H1 (cell line): ENCODE measurements at regions not wholly inside any gene's neighbourhood (a gene's known extent, or its start where the extent isn't known, plus 50 kb on each side); places are given as distances from the start of the nearest gene placed in this dataset.

Experiments
- CTCF ChIA-PET: fragments of 300-600 bp; sonication (Branson Sonifier 250); formaldehyde crosslinking; loops from one replicate; lab custom pipeline; 2021; ENCODE audit not compliant: partially characterized antibody; lab: Charles Lee
- POLR2A ChIA-PET: fragments of 300-600 bp; sonication (Branson Sonifier 250); formaldehyde crosslinking; loops from one replicate; lab custom pipeline; 2021; ENCODE audit warnings: inconsistent platforms; ENCODE audit not compliant: partially characterized antibody; lab: Charles Lee
- DNase-seq, 2 experiments: peaks; one replicate each; pipeline versions ENCODE4 v3.0.0 to v3.0.0-alpha.2; 2010 to 2022; ENCODE audit warnings: low spot score in 2 of 2, low read depth in 1 of 2, mixed read lengths in 1 of 2
- FAIRE-seq: peaks from 2 replicates; lab custom pipeline; 2011; peaks lifted over from hg19 to GRCh38; lab: Jason Lieb, UNC
- H2AFZ ChIP-seq: 2 replicates; pipeline ENCODE4 v1.8.1; 2012; ENCODE audit warnings: low read length, inconsistent platforms
- H2AK5ac ChIP-seq: 2 replicates; pipeline ENCODE4 v1.6.1; 2013; ENCODE audit warnings: low read depth, low read length
- H2BK120ac ChIP-seq: replicated peaks from 2 replicates; pipeline ENCODE3; 2013; ENCODE audit warnings: low read depth, low read length, inconsistent platforms
- H2BK12ac ChIP-seq: 2 replicates; pipeline ENCODE4 v1.6.1; 2013; ENCODE audit warnings: low read depth, low read length
- H2BK15ac ChIP-seq: 2 replicates; pipeline ENCODE4 v1.6.1; 2013; ENCODE audit warnings: low read length
- H2BK20ac ChIP-seq: 2 replicates; pipeline ENCODE4 v1.6.1; 2013; ENCODE audit warnings: low read length
- H2BK5ac ChIP-seq: 2 replicates; pipeline ENCODE4 v1.6.1; 2013; ENCODE audit warnings: low read depth, low read length
- H3K14ac ChIP-seq: 2 replicates; pipeline ENCODE4 v1.6.1; 2013; ENCODE audit warnings: inconsistent platforms; ENCODE audit not compliant: insufficient read length
- H3K18ac ChIP-seq: 2 replicates; pipeline ENCODE4 v1.6.1; 2013; ENCODE audit warnings: low read length; ENCODE audit errors: extremely low read depth
- H3K23ac ChIP-seq: 2 replicates; pipeline ENCODE4 v1.6.1; 2013; ENCODE audit warnings: inconsistent platforms; ENCODE audit not compliant: insufficient read length
- H3K23me2 ChIP-seq: 2 replicates; pipeline ENCODE4 v1.6.1; 2013; ENCODE audit warnings: low read depth, low read length
- H3K27ac ChIP-seq: 2 replicates; pipeline ENCODE4 v1.6.1; 2011; ENCODE audit warnings: low read depth, low read length, inconsistent platforms
- H3K27me3 ChIP-seq, 4 experiments: replicated peaks in 1 of 4; 1 replicate in 1 of 4; 2 replicates in 3 of 4; pipeline versions ENCODE4 v1.6.1 to v1.8.1; 2011 to 2013; ENCODE audit warnings: low read length in 3 of 4, mild to moderate bottlenecking in 3 of 4, inconsistent platforms in 2 of 4, mixed read lengths in 2 of 4, moderate library complexity in 1 of 4; ENCODE audit not compliant: control insufficient read depth in 3 of 4, insufficient read depth in 3 of 4; ENCODE audit errors: extremely low read depth in 1 of 4
- H3K36me3 ChIP-seq, 4 experiments: 2 replicates each; pipeline versions ENCODE4 v1.6.1 to v1.8.1; 2011 to 2013; ENCODE audit warnings: mild to moderate bottlenecking in 4 of 4, low read length in 3 of 4, moderate library complexity in 2 of 4, control low read depth in 1 of 4, inconsistent platforms in 1 of 4; ENCODE audit not compliant: insufficient read depth in 4 of 4, control insufficient read depth in 2 of 4
- H3K4ac ChIP-seq: replicated peaks from 2 replicates; pipeline ENCODE3; 2013; ENCODE audit warnings: low read length, low read depth, mixed read lengths, inconsistent platforms; ENCODE audit not compliant: insufficient read length
- H3K4me1 ChIP-seq, 4 experiments: replicated peaks in 1 of 4; 1 replicate in 1 of 4; 2 replicates in 3 of 4; pipeline versions ENCODE4 v1.6.1 to v1.8.1; 2011 to 2013; ENCODE audit warnings: low read length in 3 of 4, inconsistent platforms in 2 of 4, mixed read lengths in 1 of 4; ENCODE audit not compliant: insufficient read depth in 4 of 4, control insufficient read depth in 3 of 4
- H3K4me2 ChIP-seq, 2 experiments: 2 replicates each; pipeline versions ENCODE4 v1.6.1 to v1.8.1; 2011 to 2013; ENCODE audit warnings: low read depth in 2 of 2, low read length in 2 of 2, control low read depth in 1 of 2, inconsistent platforms in 1 of 2, mild to moderate bottlenecking in 1 of 2; ENCODE audit not compliant: insufficient read depth in 1 of 2
- H3K4me3 ChIP-seq, 4 experiments: fragments of 200-600, 300-600 bp in 1 of 4; sonication (generic), shearing (Covaris generic), sonication (Bioruptor Twin) in 1 of 4; 2 replicates each; pipeline versions ENCODE4 v1.5.1 to v1.8.1; 2011 to 2016; ENCODE audit warnings: low read length in 4 of 4, low read depth in 3 of 4, control low read depth in 2 of 4, inconsistent platforms in 2 of 4, mild to moderate bottlenecking in 2 of 4, mixed read lengths in 1 of 4, moderate library complexity in 1 of 4; ENCODE audit not compliant: insufficient read depth in 2 of 4; ENCODE audit errors: extremely low read depth in 1 of 4
- H3K56ac ChIP-seq: replicated peaks from 2 replicates; pipeline ENCODE3; 2013; ENCODE audit warnings: low read depth, mild to moderate bottlenecking, mixed read lengths, low read length, inconsistent platforms; ENCODE audit not compliant: insufficient read length
- H3K79me1 ChIP-seq: 2 replicates; pipeline ENCODE4 v1.6.1; 2013; ENCODE audit warnings: low read depth, low read length, control low read depth
- H3K79me2 ChIP-seq, 2 experiments: 2 replicates each; pipeline versions ENCODE4 v1.6.1 to v1.8.1; 2012 to 2013; ENCODE audit warnings: low read length in 2 of 2, mild to moderate bottlenecking in 2 of 2, inconsistent platforms in 1 of 2; ENCODE audit not compliant: insufficient read depth in 2 of 2, control insufficient read depth in 1 of 2
- H3K9ac ChIP-seq, 4 experiments: replicated peaks in 1 of 4; 1 replicate in 1 of 4; 2 replicates in 3 of 4; pipeline versions ENCODE4 v1.6.1 to v1.8.1; 2011 to 2013; ENCODE audit warnings: low read depth in 3 of 4, low read length in 3 of 4, control low read depth in 2 of 4, mild to moderate bottlenecking in 2 of 4, moderate library complexity in 2 of 4, inconsistent platforms in 1 of 4; ENCODE audit errors: extremely low read depth in 1 of 4
- H3K9me3 ChIP-seq, 2 experiments: 2 replicates each; pipeline versions ENCODE4 v1.6.1 to v1.8.1; 2012 to 2013; ENCODE audit warnings: mild to moderate bottlenecking in 2 of 2, moderate library complexity in 2 of 2, control low read depth in 1 of 2, inconsistent platforms in 1 of 2, low read depth in 1 of 2, low read length in 1 of 2, mixed read lengths in 1 of 2; ENCODE audit not compliant: insufficient read depth in 2 of 2
- H4K20me1 ChIP-seq, 2 experiments: replicated peaks in 1 of 2; 2 replicates each; pipeline versions ENCODE3 to v1.8.1; 2011 to 2013; ENCODE audit warnings: inconsistent platforms in 2 of 2, low read length in 2 of 2, mild to moderate bottlenecking in 1 of 2; ENCODE audit not compliant: insufficient read depth in 2 of 2, control insufficient read depth in 1 of 2
- H4K5ac ChIP-seq: 2 replicates; pipeline ENCODE4 v1.6.1; 2013; ENCODE audit warnings: low read length, low read depth, mixed read lengths, inconsistent platforms; ENCODE audit not compliant: insufficient read length
- H4K8ac ChIP-seq: 2 replicates; pipeline ENCODE4 v1.8.0; 2013; ENCODE audit warnings: mild to moderate bottlenecking, moderate library complexity, low read length, inconsistent platforms; ENCODE audit not compliant: insufficient read depth; ENCODE audit errors: extremely low read depth
- H4K91ac ChIP-seq: replicated peaks from 2 replicates; pipeline ENCODE3; 2013; ENCODE audit warnings: low read length, mixed read lengths, inconsistent platforms; ENCODE audit not compliant: insufficient read length
- BRCA1 ChIP-seq: IDR thresholded peaks from 2 replicates; pipeline ENCODE4 v1.6.1; 2012; ENCODE audit warnings: low read depth, low read length, improper control_type of control experiment
- GABPA ChIP-seq: IDR thresholded peaks from 2 replicates; pipeline ENCODE4 v1.6.1; 2011; ENCODE audit warnings: mild to moderate bottlenecking, low read length, moderate library complexity, borderline replicate concordance; ENCODE audit not compliant: insufficient read depth
- HDAC2 ChIP-seq, 2 experiments: fragments of 300-600 bp in 1 of 2; sonication (generic) in 1 of 2; IDR thresholded peaks; 2 replicates each; pipeline ENCODE4 v1.6.1; 2011 to 2012; ENCODE audit warnings: low read depth in 2 of 2, low read length in 2 of 2, mild to moderate bottlenecking in 2 of 2, moderate library complexity in 2 of 2, borderline replicate concordance in 1 of 2, inconsistent platforms in 1 of 2
- KDM1A ChIP-seq: fragments of 200-600, 300-600 bp; sonication (generic); IDR thresholded peaks from 2 replicates; pipeline ENCODE4 v1.7.1; 2016; ENCODE audit warnings: mild to moderate bottlenecking, low read length, borderline replicate concordance
- NANOG ChIP-seq: IDR thresholded peaks from 2 replicates; pipeline ENCODE4 v1.6.1; 2011; ENCODE audit warnings: low read length, low read depth, mild to moderate bottlenecking, inconsistent platforms; ENCODE audit not compliant: insufficient read depth, poor library complexity, severe bottlenecking
- NRF1 ChIP-seq: IDR thresholded peaks from 2 replicates; pipeline ENCODE4 v1.6.1; 2011; ENCODE audit warnings: mild to moderate bottlenecking, low read depth, low read length, improper control_type of control experiment
- SAP30 ChIP-seq: fragments of 300-600 bp; sonication (generic); IDR thresholded peaks from 2 replicates; pipeline ENCODE4 v1.7.1; 2012; ENCODE audit warnings: low read length, moderate library complexity, mild to moderate bottlenecking, inconsistent platforms; ENCODE audit not compliant: insufficient read depth, insufficient replicate concordance
- SIN3A ChIP-seq, 2 experiments: IDR thresholded peaks in 1 of 2; conservative IDR thresholded peaks in 1 of 2; 2 replicates each; pipeline ENCODE4 v1.6.1; 2011 to 2012; ENCODE audit warnings: low read length in 2 of 2, improper control_type of control experiment in 1 of 2, low read depth in 1 of 2, mild to moderate bottlenecking in 1 of 2
- TBP ChIP-seq: IDR thresholded peaks from 2 replicates; pipeline ENCODE4 v1.6.1; 2011; ENCODE audit warnings: low read depth, low read length, improper control_type of control experiment
- WGBS, 2 experiments: shearing (Covaris generic) in 1 of 2; methylation state at CpG; one replicate each; pipeline versions ENCODE4 v1.1.6 to v1.1.7; 2013 to 2015; ENCODE audit warnings: low lambda C conversion rate in 2 of 2, mixed read lengths in 2 of 2, inconsistent platforms in 1 of 2, low coverage in 1 of 2, missing lambda C conversion rate in 1 of 2; ENCODE audit not compliant: insufficient replicate concordance in 2 of 2, insufficient coverage in 1 of 2, insufficient read length in 1 of 2; ENCODE audit errors: extremely low coverage in 1 of 2, missing lambda C conversion rate in 1 of 2; 5-methylcytosine and 5-hydroxymethylcytosine counted together
- TF ChIP-seq, protein P1 (sequence below): IDR thresholded peaks from 2 replicates; pipeline ENCODE4 v1.6.1; 2012; ENCODE audit warnings: inconsistent platforms
- TF ChIP-seq, protein P2 (sequence below), 3 experiments: IDR thresholded peaks; 1 replicate in 2 of 3; 2 replicates in 1 of 3; pipeline versions ENCODE4 v1.5.1 to v1.6.1; 2011; ENCODE audit warnings: low read length in 3 of 3, mild to moderate bottlenecking in 3 of 3, inconsistent platforms in 2 of 3, low read depth in 1 of 3, moderate library complexity in 1 of 3; ENCODE audit not compliant: insufficient read depth in 1 of 3; ENCODE audit errors: control extremely low read depth in 1 of 3

DNA sequence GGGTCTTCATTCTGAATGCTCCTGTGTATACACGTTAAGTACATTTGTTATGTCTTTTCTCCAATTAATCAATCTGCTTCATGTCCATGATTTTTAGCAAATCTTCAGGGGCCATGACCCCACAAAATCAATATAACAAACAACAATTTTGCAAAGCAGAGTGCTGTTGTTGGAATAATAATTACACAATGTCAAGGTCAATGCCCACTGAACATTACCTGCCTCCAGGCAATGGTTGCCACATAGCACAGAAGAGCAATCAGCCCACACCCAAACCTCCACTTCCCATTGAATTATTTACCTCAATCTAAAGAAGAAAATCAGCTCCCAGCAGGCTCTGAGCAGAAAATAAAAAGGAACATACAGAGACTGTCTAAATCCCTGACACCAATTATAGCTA, 208.8 kb upstream of the USP9Y start:
- Histone ChIP-seq H3K23me2 (no peaks in the 10 kb centered on the region), H3K4me3 (no peak overlapping the region), H2BK12ac (no peak overlapping the region), H2BK15ac (no peak overlapping the region), H2BK120ac (no peak overlapping the region), H4K5ac (no peak overlapping the region), H3K4me2 (no peak overlapping the region), H3K27me3 (no peaks in the 10 kb centered on the region), H2BK20ac (no peak overlapping the region), H3K36me3 (no peaks in the 10 kb centered on the region), H3K27ac (no peak overlapping the region), H3K9ac (no peak overlapping the region), H3K4me1 (no peaks in the 10 kb centered on the region), H2AFZ (no peak overlapping the region), H3K4ac (no peak overlapping the region), H3K14ac (no peak overlapping the region), H3K79me1 (no peaks in the 10 kb centered on the region), H3K23ac (no peak overlapping the region), H3K18ac (no peak overlapping the region), H3K79me2 (no peaks in the 10 kb centered on the region), H4K91ac (no peak overlapping the region), H2BK5ac (no peak overlapping the region), H2AK5ac (no peak overlapping the region), H4K20me1 (no peaks in the 10 kb centered on the region), H3K56ac (no peak overlapping the region), H3K9me3 (no peaks in the 10 kb centered on the region; a peak in 1 of 4 replicates), H4K8ac (no peak overlapping the region)
- 83% methylated on average over 1 of the region's 1 CpG; no CpG with 5 or more reads in 1 of the 2 experiments for WGBS, 2 experiments
- no peak for DNase-seq
- ChIA-PET POLR2A (no interaction called here), CTCF (no interaction called here)
- no peak for FAIRE-seq
- TF ChIP-seq BRCA1 (no peak), GABPA (no peak), NRF1 (no peak), HDAC2 (IDR thresholded peaks at IDR 0.05; ENCODE audit: borderline replicate concordance in 1 of 2, low read depth in 2 of 2, low read length in 2 of 2) (no peak), SIN3A (conservative IDR thresholded peaks at IDR 0.05 in 1 of 2, IDR thresholded peaks at IDR 0.05 in 1 of 2; ENCODE audit: low read depth in 1 of 2, low read length in 2 of 2) (no peak), NANOG (no peak), KDM1A (no peak), SAP30 (no peak), TBP (no peak)
- TF ChIP-seq, protein P1, sequence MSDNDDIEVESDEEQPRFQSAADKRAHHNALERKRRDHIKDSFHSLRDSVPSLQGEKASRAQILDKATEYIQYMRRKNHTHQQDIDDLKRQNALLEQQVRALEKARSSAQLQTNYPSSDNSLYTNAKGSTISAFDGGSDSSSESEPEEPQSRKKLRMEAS, result no peak
- TF ChIP-seq, protein P2, sequence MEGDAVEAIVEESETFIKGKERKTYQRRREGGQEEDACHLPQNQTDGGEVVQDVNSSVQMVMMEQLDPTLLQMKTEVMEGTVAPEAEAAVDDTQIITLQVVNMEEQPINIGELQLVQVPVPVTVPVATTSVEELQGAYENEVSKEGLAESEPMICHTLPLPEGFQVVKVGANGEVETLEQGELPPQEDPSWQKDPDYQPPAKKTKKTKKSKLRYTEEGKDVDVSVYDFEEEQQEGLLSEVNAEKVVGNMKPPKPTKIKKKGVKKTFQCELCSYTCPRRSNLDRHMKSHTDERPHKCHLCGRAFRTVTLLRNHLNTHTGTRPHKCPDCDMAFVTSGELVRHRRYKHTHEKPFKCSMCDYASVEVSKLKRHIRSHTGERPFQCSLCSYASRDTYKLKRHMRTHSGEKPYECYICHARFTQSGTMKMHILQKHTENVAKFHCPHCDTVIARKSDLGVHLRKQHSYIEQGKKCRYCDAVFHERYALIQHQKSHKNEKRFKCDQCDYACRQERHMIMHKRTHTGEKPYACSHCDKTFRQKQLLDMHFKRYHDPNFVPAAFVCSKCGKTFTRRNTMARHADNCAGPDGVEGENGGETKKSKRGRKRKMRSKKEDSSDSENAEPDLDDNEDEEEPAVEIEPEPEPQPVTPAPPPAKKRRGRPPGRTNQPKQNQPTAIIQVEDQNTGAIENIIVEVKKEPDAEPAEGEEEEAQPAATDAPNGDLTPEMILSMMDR (IDR thresholded peaks at IDR 0.05; ENCODE audit: control extremely low read depth in 1 of 3, insufficient read depth in 1 of 3, low read depth in 1 of 3, low read length in 3 of 3), result no peak
